ENCODE measurements at regions not wholly inside any gene's neighbourhood (a gene's known extent, or its start where the extent isn't known, plus 50 kb on each side); places are given as distances from the start of the nearest gene placed in this dataset.

- Histone ChIP-seq H3K9me3 (ENCODE audit: low read depth, low read length, poor library complexity, severe bottlenecking) (no peaks in the 10 kb centered on the region), H3K27ac (ENCODE audit: low read depth, low read length, poor library complexity, severe bottlenecking) (no peak overlapping the region), H3K27me3 (replicated peaks; ENCODE audit: insufficient read depth, low read depth, low read length, poor library complexity) (no peaks in the 10 kb centered on the region), H3K36me3 (ENCODE audit: insufficient read depth, low read length, poor library complexity, severe bottlenecking) (no peaks in the 10 kb centered on the region), H3K4me1 (ENCODE audit: insufficient read depth, low read length, poor library complexity, severe bottlenecking) (no peaks in the 10 kb centered on the region), H3K4me3 (ENCODE audit: low read depth, low read length, poor library complexity, severe bottlenecking) (no peak overlapping the region)
- TF ChIP-seq CTCF (conservative IDR thresholded peaks at IDR 0.05; ENCODE audit: low read depth, low read length) (no peak), EZH2 (IDR thresholded peaks at IDR 0.05; ENCODE audit: borderline replicate concordance, low read depth, low read length, poor library complexity, severe bottlenecking) (no peak)
- ChIA-PET POLR2A (ENCODE audit: low non-redundant PET) (interaction anchor here (0.6 kb wide), 1 partner anchor 470 kb away, joined by 6 read pairs; no protein-coding TSS in a partner anchor), CTCF (no interaction called here)
- intact Hi-C loops (cut with micrococcal nuclease; ENCODE audit: unreplicated experiment) = no loop called here
- no TSS peak for BruUV-seq (replicated peaks)
- DNase-seq (ENCODE audit: low spot score) = no peak
These were observed 117.7 kb upstream of the KLF12 start for GRCh38 chr13:74251778-74252519.

- H3K27me3 ChIP-seq (replicated peaks; ENCODE audit: insufficient read depth, low read depth, low read length, poor library complexity) = no peaks in the 10 kb centered on the region
- no peak for DNase-seq (ENCODE audit: low spot score)
- TF ChIP-seq EZH2 (IDR thresholded peaks at IDR 0.05; ENCODE audit: borderline replicate concordance, low read depth, low read length, poor library complexity, severe bottlenecking) (no peak), CTCF (conservative IDR thresholded peaks at IDR 0.05; ENCODE audit: low read depth, low read length) (no peak)
- no peaks in the 10 kb centered on the region for H3K9me3 ChIP-seq (ENCODE audit: low read depth, low read length, poor library complexity, severe bottlenecking)
- H3K4me3 ChIP-seq (ENCODE audit: low read depth, low read length, poor library complexity, severe bottlenecking) = no peak overlapping the region
- no peak overlapping the region for H3K27ac ChIP-seq (ENCODE audit: low read depth, low read length, poor library complexity, severe bottlenecking)
- ChIA-PET POLR2A (ENCODE audit: low non-redundant PET) (no interaction called here), CTCF (no interaction called here)
- no peaks in the 10 kb centered on the region for H3K36me3 ChIP-seq (ENCODE audit: insufficient read depth, low read length, poor library complexity, severe bottlenecking)
- H3K4me1 ChIP-seq (ENCODE audit: insufficient read depth, low read length, poor library complexity, severe bottlenecking) = no peaks in the 10 kb centered on the region
- intact Hi-C loops (cut with micrococcal nuclease; ENCODE audit: unreplicated experiment) = no loop called here
- no TSS peak for BruUV-seq (replicated peaks)
These were observed 116.6 kb upstream of the KLF12 start for GRCh38 chr13:74250738-74251190.

- no peak for TF ChIP-seq EZH2 (IDR thresholded peaks at IDR 0.05; ENCODE audit: borderline replicate concordance, low read depth, low read length, poor library complexity, severe bottlenecking)
- TF ChIP-seq CTCF (conservative IDR thresholded peaks at IDR 0.05; ENCODE audit: low read depth, low read length) = no peak
- Histone ChIP-seq H3K27ac (ENCODE audit: low read depth, low read length, poor library complexity, severe bottlenecking) (no peak overlapping the region), H3K9me3 (ENCODE audit: low read depth, low read length, poor library complexity, severe bottlenecking) (no peaks in the 10 kb centered on the region), H3K4me3 (ENCODE audit: low read depth, low read length, poor library complexity, severe bottlenecking) (no peak overlapping the region), H3K36me3 (ENCODE audit: insufficient read depth, low read length, poor library complexity, severe bottlenecking) (no peaks in the 10 kb centered on the region), H3K4me1 (ENCODE audit: insufficient read depth, low read length, poor library complexity, severe bottlenecking) (no peaks in the 10 kb centered on the region), H3K27me3 (replicated peaks; ENCODE audit: insufficient read depth, low read depth, low read length, poor library complexity) (no peaks in the 10 kb centered on the region)
- BruUV-seq (replicated peaks) = no TSS peak
- intact Hi-C loops (cut with micrococcal nuclease; ENCODE audit: unreplicated experiment) = no loop called here
- POLR2A ChIA-PET (ENCODE audit: low non-redundant PET) = no interaction called here
- DNase-seq (ENCODE audit: low spot score) = no peak
- CTCF ChIA-PET = no interaction called here
These were observed 114.3 kb upstream of the KLF12 start for GRCh38 chr13:74248477-74248876.
